Progenitor cell of endocrine pancreas (in vitro differentiated cells): ENCODE measurements at regions not wholly inside any gene's neighbourhood (a gene's known extent, or its start where the extent isn't known, plus 50 kb on each side); places are given as distances from the start of the nearest gene placed in this dataset.

ENCODE experiments used
- DNase-seq: peaks from one replicate; pipeline ENCODE4 v3.0.0; 2021; ENCODE audit warnings: low spot score; ENCODE audit not compliant: unreplicated experiment
- H3K27ac Mint-ChIP-seq: 2 replicates; pipeline ENCODE4 v1.8.0; 2021; ENCODE audit warnings: mild to moderate bottlenecking, moderate library complexity, mixed read lengths
- H3K27me3 Mint-ChIP-seq: 2 replicates; pipeline ENCODE4 v1.8.0; 2021; ENCODE audit warnings: mixed read lengths
- H3K36me3 Mint-ChIP-seq: 2 replicates; pipeline ENCODE4 v1.8.0; 2022; ENCODE audit warnings: mixed read lengths; ENCODE audit not compliant: insufficient read depth
- H3K4me1 Mint-ChIP-seq: 2 replicates; pipeline ENCODE4 v1.8.0; 2021; ENCODE audit warnings: low read depth, mixed read lengths
- H3K4me3 Mint-ChIP-seq: 2 replicates; pipeline ENCODE4 v1.8.0; 2021; ENCODE audit warnings: low read depth, mild to moderate bottlenecking, moderate library complexity, mixed read lengths
- H3K9me3 Mint-ChIP-seq: 2 replicates; pipeline ENCODE4 v1.8.0; 2021; ENCODE audit warnings: low read depth, mixed read lengths
- TF ChIP-seq, protein P1 (sequence below): fragments of 200-600 bp; sonication (generic); IDR thresholded peaks from one replicate; pipeline ENCODE4 v1.5.0; 2021; ENCODE audit warnings: antibody characterized with exemption, mild to moderate bottlenecking; ENCODE audit not compliant: unreplicated experiment

DNA sequence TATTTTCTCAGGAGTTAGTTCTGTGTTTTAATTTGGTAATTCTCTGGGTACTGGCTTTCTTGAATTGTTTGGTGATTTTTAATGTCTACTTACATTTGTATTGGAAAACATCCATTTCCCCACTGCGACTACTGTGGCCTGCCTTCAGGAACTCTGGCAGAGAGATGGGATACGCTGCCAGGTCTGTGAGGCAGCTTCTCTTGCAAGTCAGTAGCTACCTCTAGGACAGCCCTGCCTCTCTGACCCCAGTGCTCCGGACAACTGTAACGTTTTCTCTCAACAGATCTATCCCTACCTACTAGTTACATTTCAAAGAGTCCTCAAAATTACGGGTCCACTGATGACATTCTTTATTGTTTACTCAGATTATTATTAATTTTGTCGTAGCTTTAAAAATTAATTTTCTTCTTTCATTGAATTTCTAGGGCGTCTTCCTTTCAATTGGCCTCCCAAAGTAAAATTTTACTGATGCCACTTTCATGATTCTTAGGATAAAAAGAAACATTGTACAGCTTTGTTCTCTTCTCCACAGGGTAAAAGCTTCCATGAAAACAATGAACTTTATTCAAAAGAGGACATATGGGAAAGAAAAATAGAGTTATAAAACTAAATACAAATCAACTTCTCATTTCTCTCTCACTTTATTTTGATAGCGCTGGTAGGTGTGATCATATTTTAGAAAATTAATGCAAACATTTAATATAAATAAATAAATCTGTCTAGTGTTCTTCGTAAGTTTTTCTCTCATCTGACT, 123.2 kb upstream of the GOLGA8J start:
- DNase-seq: no peak
- Mint-ChIP-seq H3K27me3 (peaks cover 12% of the 10 kb centered on the region), H3K27ac (no peak overlapping the region), H3K4me1 (no peaks in the 10 kb centered on the region), H3K36me3 (no peaks in the 10 kb centered on the region), H3K9me3 (no peaks in the 10 kb centered on the region), H3K4me3 (no peak overlapping the region)
- TF ChIP-seq, protein P1, sequence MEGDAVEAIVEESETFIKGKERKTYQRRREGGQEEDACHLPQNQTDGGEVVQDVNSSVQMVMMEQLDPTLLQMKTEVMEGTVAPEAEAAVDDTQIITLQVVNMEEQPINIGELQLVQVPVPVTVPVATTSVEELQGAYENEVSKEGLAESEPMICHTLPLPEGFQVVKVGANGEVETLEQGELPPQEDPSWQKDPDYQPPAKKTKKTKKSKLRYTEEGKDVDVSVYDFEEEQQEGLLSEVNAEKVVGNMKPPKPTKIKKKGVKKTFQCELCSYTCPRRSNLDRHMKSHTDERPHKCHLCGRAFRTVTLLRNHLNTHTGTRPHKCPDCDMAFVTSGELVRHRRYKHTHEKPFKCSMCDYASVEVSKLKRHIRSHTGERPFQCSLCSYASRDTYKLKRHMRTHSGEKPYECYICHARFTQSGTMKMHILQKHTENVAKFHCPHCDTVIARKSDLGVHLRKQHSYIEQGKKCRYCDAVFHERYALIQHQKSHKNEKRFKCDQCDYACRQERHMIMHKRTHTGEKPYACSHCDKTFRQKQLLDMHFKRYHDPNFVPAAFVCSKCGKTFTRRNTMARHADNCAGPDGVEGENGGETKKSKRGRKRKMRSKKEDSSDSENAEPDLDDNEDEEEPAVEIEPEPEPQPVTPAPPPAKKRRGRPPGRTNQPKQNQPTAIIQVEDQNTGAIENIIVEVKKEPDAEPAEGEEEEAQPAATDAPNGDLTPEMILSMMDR: no peak

DNA sequence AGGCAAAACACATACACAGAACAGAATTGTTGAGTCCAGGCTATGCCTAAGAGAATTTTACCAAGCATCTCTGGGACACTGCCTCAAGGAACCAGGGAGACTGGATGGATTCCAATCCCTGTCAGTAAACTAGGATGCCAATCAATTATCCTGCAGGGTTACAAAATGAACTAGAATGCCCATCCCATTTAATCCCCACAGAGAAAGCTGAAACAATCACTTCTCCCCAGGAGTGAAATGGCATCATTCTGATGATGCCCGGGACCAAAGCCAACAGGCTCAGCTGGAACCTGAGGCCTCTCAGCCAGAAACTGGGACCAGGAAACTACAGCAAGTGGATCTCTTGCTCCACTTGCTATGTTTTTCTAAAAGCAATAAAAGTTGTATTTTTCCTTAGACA, 130.0 kb upstream of the TJP1 start:
- no peak overlapping the region for H3K27ac Mint-ChIP-seq
- TF ChIP-seq, protein P1: no peak
- H3K27me3 Mint-ChIP-seq: no peaks in the 10 kb centered on the region
- no peaks in the 10 kb centered on the region for H3K4me1 Mint-ChIP-seq
- H3K9me3 Mint-ChIP-seq: no peaks in the 10 kb centered on the region
- DNase-seq: no peak
- no peaks in the 10 kb centered on the region for H3K36me3 Mint-ChIP-seq
- H3K4me3 Mint-ChIP-seq: no peak overlapping the region

DNA sequence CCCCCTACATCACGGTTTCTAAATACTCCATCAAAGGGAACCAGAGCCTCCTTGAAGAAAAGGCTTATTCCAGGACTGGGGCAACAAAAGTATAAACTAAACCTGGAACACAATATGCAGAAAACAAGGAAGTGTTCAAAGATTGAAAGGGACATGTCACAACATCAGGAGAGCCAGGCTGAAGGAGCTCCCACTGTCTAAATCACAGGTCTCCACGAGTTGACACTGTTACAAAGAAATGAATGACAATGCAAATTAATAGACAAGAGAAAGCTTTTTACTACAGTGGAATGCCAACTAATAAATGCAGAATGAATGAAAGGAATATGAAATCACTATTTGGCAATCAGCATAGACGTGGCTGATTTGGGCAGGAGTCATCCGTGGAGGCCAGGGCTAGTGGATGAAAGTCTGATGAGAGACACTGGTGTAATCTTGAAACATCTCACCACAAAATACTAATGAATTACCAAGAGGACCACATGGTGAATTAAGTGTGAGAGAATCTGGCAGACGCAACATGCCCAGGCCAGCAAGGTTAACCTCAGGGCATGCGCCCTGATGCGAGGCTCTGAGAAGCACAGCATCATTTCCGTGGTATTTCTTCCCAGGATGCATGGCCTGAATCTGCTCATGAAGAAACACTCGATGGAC, 123.8 kb upstream of the TJP1 start:
- DNase-seq: no peak
- Mint-ChIP-seq H3K9me3 (no peaks in the 10 kb centered on the region), H3K27me3 (no peaks in the 10 kb centered on the region), H3K4me3 (no peak overlapping the region), H3K4me1 (no peaks in the 10 kb centered on the region), H3K36me3 (no peaks in the 10 kb centered on the region), H3K27ac (no peak overlapping the region)
- TF ChIP-seq, protein P1: no peak

DNA sequence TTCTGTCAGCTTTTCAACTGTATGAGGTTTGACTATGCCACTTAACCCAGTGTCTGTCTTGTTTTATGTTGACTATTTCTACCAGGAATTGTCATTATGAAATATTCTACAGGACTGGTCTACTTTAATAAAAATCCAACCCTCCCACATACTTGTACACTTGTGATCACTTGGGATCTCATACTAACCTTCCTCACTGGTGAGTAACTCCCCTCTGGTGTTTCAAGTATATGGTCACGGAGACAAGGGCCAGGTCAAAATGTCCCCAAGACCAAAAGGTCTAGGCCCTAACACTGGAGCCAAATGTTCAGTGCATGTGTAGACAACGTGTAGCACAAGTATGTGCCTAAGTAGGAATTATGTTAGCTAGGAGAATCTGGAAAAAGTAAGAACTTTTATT, 122.7 kb upstream of the TJP1 start:
- TF ChIP-seq, protein P1: no peak
- no peaks in the 10 kb centered on the region for H3K36me3 Mint-ChIP-seq
- DNase-seq: no peak
- no peaks in the 10 kb centered on the region for H3K9me3 Mint-ChIP-seq
- no peak overlapping the region for H3K27ac Mint-ChIP-seq
- H3K4me1 Mint-ChIP-seq: no peaks in the 10 kb centered on the region
- no peaks in the 10 kb centered on the region for H3K27me3 Mint-ChIP-seq
- no peak overlapping the region for H3K4me3 Mint-ChIP-seq

DNA sequence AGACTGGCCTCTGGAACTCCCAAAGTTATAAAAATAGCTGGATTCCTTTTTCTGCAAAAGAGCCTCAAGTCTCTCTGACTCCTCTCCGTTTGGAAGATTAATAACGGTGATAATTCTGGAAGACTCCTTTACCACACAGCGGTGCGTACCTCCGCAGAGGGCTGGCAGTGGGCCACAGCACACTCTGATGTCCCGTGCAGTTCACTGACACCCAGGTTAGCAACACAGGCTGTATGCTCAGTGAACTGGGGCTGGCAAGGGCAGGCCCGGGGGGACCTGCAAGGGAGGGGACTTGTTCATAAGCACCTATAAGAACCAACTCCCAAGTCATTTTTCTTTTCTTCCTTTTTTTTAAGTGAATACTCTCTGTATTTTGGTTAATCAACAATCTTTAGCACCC, 120.3 kb upstream of the TJP1 start:
- Mint-ChIP-seq H3K36me3 (no peaks in the 10 kb centered on the region), H3K4me3 (no peak overlapping the region), H3K27me3 (no peaks in the 10 kb centered on the region), H3K27ac (no peak overlapping the region), H3K4me1 (no peaks in the 10 kb centered on the region), H3K9me3 (no peaks in the 10 kb centered on the region)
- TF ChIP-seq, protein P1: no peak
- DNase-seq: no peak
